Right cardiac atrium (tissue), 5 donors: ENCODE measurements at regions not wholly inside any gene's neighbourhood (a gene's known extent, or its start where the extent isn't known, plus 50 kb on each side); places are given as distances from the start of the nearest gene placed in this dataset.
A peak's percentile ranks its signal among the peaks of the same experiment; 100 is the strongest.
"Not testable (repeated sequence)": the region's sequence is repeated elsewhere in the genome, so short reads cannot be mapped to it uniquely, and the experiment has no call there.

Experiments used
- ATAC-seq, 2 donors: fragments of 200-7000 bp; cut with Tn5 transposase; one replicate each; pipeline versions ENCODE4 v1.8.0 to v1.9.1; 2020; ENCODE audit warnings: moderate library complexity in 2 of 2, mild to moderate bottlenecking in 1 of 2
- DNase-seq, 3 donors: peaks; one replicate each; pipeline ENCODE4 v3.0.0-alpha.2; 2020
- H3K27ac ChIP-seq: one replicate; pipeline ENCODE4 v1.5.1; 2013; ENCODE audit warnings: mild to moderate bottlenecking, low read length, control low read depth, moderate library complexity
- H3K27me3 ChIP-seq: one replicate; pipeline ENCODE4 v1.6.1; 2013; ENCODE audit not compliant: control insufficient read depth, insufficient read depth
- H3K4me1 ChIP-seq: one replicate; pipeline ENCODE4 v1.6.1; 2013; ENCODE audit warnings: low read length; ENCODE audit not compliant: control insufficient read depth, insufficient read depth
- H3K4me3 ChIP-seq: one replicate; pipeline ENCODE4 v1.5.1; 2013; ENCODE audit warnings: low read length, control low read depth
- H3K9me3 ChIP-seq: one replicate; pipeline ENCODE4 v1.6.1; 2013; ENCODE audit warnings: low read length; ENCODE audit not compliant: control insufficient read depth
- WGBS: extraction: QIAGEN DNeasy Blood & Tissue Kit; methylation state at CpG from one replicate; pipeline ENCODE4 v1.1.7; 2013; 5-methylcytosine and 5-hydroxymethylcytosine counted together
- intact Hi-C, 4 donors: fragments of 100-400 bp; cut with DNase I; formaldehyde crosslinking; loops; one replicate each; pipeline versions ENCODE4 v1.11.0 to v1.14.0; 2022 to 2023
- donor health status: healthy with polysubstance abuse.
- donor health status: DM: no; HTN: yes; CAD: no.
- donor health status: DM: no; HTN: no; CAD: no.
- donor health status: DM: no; HTN: yes; CAD: no; lungs with severe emphysema.
- donor health status: DM: yes; HTN: yes; CAD: no.

DNA sequence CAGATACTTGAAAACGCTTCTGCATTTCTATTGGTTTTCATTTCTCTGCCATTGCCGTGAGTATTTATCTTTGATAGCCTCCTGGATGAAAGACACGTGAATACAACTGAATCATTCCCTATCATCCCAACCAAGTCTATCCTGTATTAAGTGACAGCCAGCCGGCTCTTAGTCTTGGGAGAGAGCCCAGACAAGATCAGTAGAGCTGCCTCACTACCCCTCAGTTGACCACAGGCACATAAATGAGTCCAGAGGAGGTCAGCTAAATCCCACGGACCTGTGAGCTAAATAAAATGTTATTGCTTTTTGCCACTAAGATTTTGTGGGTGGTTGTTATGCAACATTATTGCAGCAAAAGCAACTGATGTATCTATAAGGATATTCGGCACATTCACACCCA is 639.0 kb upstream of the ACO1 start:
- 35% methylated on average over 6 of the region's 6 CpGs for WGBS
- ATAC-seq (peak; percentile 83 to 92), DNase-seq (no peak)
- intact Hi-C loops = no loop called here
- H3K4me3 ChIP-seq = no peak overlapping the region
- H3K9me3 ChIP-seq = no peaks in the 10 kb centered on the region
- no peaks in the 10 kb centered on the region for H3K27me3 ChIP-seq
- H3K27ac ChIP-seq = peak overlapping the region; percentile 62
- H3K4me1 ChIP-seq = no peaks in the 10 kb centered on the region

- DNase-seq (no peak), ATAC-seq (peak; percentile 77 to 89)
- Histone ChIP-seq H3K4me1 (no peaks in the 10 kb centered on the region), H3K27ac (no peak overlapping the region), H3K4me3 (no peak overlapping the region), H3K9me3 (no peaks in the 10 kb centered on the region), H3K27me3 (no peaks in the 10 kb centered on the region)
- intact Hi-C loops = no loop called here
These were observed 638.6 kb upstream of the ACO1 start for GRCh38 chr9:31745886-31746285.

GRCh38 chr9:31753756-31754155 is 630.7 kb upstream of the ACO1 start:
- Histone ChIP-seq H3K27me3 (no peaks in the 10 kb centered on the region), H3K9me3 (no peaks in the 10 kb centered on the region), H3K27ac (no peak overlapping the region), H3K4me3 (no peak overlapping the region), H3K4me1 (no peaks in the 10 kb centered on the region)
- intact Hi-C loops = loop anchor here in 1 of 4 donors (10.0 kb wide), 1 partner anchor 489 kb away; no protein-coding TSS in a partner anchor
- ATAC-seq = no peak
- no peak for DNase-seq

GRCh38 chr9:31759703-31760102 is 624.7 kb upstream of the ACO1 start:
- ATAC-seq (no peak), DNase-seq (no peak)
- Histone ChIP-seq H3K4me3 (no peak overlapping the region), H3K27ac (no peak overlapping the region), H3K27me3 (no peaks in the 10 kb centered on the region), H3K4me1 (no peaks in the 10 kb centered on the region), H3K9me3 (no peaks in the 10 kb centered on the region)
- intact Hi-C loops = loop anchor here in 1 of 4 donors (10.0 kb wide), 1 partner anchor 495 kb away; no protein-coding TSS in a partner anchor
- 75% methylated on average over 3 of the region's 3 CpGs for WGBS

- 74% methylated on average over 3 of the region's 3 CpGs for WGBS
- intact Hi-C loops, H3K4me3 ChIP-seq, ATAC-seq, H3K27ac ChIP-seq, H3K4me1 ChIP-seq, H3K27me3 ChIP-seq, DNase-seq, H3K9me3 ChIP-seq: not testable (repeated sequence)
These were observed 610.4 kb upstream of the ACO1 start for GRCh38 chr9:31774021-31774420.

DNA sequence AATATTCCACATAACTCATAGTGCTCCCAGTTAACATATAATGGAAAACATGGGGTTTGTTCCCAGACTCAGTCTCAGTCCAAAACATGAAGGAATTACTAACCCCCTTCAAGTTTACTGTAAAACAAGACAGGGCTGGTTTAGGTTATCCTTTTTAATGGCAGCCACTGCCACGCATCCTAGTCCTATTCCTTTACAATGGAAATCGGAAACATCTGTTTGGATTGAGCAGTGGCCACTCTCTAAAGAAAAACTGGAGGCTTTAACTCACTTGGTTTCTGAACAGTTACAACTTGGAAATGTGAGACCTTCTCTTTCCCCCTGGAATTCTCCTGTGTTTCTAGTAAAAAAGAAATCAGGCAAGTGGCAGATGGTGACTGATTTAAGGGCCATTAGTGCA is 609.9 kb upstream of the ACO1 start:
- intact Hi-C loops = no loop called here

DNA sequence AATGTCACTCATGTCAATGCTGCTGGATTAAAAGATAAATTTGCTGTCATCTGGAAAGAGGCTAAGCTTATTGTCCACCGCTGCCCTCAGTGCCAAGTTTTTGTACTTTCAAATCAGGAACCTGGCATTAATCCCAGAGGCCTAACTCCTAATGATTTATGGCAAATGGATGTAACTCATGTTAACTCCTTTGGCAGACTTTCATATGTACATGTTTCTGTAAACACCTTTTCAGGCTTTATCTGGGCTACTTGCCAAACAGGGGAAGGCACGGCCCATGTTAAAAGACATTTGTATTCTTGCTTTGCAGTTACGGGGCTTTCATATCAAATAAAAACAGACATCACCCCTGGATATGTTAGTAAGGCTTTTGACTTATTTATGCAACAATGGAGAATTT is 608.0 kb upstream of the ACO1 start:
- intact Hi-C loops = no loop called here
- ATAC-seq (no peak), DNase-seq (no peak)
- no peaks in the 10 kb centered on the region for H3K4me1 ChIP-seq
- H3K27me3 ChIP-seq = no peaks in the 10 kb centered on the region
- no peak overlapping the region for H3K4me3 ChIP-seq
- H3K9me3 ChIP-seq = no peaks in the 10 kb centered on the region
- WGBS = 31% methylated on average over 3 of the region's 3 CpGs
- no peak overlapping the region for H3K27ac ChIP-seq

More for the DNA sequence above, 609.9 kb upstream of the ACO1 start:
- WGBS = 87% methylated on average over 2 of the region's 2 CpGs
- H3K4me3 ChIP-seq = no peak overlapping the region
- no peak overlapping the region for H3K27ac ChIP-seq
- no peaks in the 10 kb centered on the region for H3K9me3 ChIP-seq
- DNase-seq (no peak), ATAC-seq (no peak)
- no peaks in the 10 kb centered on the region for H3K27me3 ChIP-seq
- H3K4me1 ChIP-seq = no peaks in the 10 kb centered on the region

DNA sequence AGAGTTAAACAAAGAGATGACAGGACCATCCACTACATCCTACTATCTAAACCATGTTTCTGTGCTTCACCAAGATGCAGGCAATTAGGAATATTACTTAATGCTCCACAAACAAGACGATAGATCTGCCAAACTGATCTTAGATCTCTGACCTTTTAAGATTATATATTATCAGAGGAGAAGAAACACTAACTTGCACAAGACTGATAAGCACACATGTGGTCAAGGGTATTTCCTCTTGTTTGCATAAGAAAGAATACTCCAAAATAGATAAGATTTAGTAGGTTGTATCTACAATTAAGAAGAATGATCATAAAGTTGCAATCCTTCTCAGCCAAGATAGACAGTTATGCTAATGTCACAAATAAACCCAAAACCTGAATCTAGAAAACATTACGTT is 601.0 kb upstream of the ACO1 start:
- ATAC-seq (no peak), DNase-seq (no peak)
- H3K9me3 ChIP-seq = no peaks in the 10 kb centered on the region
- WGBS = 45% methylated on average over 2 of the region's 2 CpGs
- H3K27me3 ChIP-seq = no peaks in the 10 kb centered on the region
- no peak overlapping the region for H3K27ac ChIP-seq
- intact Hi-C loops = no loop called here
- no peaks in the 10 kb centered on the region for H3K4me1 ChIP-seq
- no peak overlapping the region for H3K4me3 ChIP-seq

- Histone ChIP-seq H3K4me1 (no peaks in the 10 kb centered on the region), H3K27me3 (no peaks in the 10 kb centered on the region), H3K9me3 (no peaks in the 10 kb centered on the region), H3K27ac (no peak overlapping the region), H3K4me3 (no peak overlapping the region)
- intact Hi-C loops = loop anchor here in 1 of 4 donors (10.0 kb wide), 1 partner anchor 666 kb away; no protein-coding TSS in a partner anchor
- ATAC-seq (no peak), DNase-seq (no peak)
- WGBS = 86% methylated on average over 8 of the region's 8 CpGs
These were observed 593.7 kb upstream of the ACO1 start for GRCh38 chr9:31790720-31791119.

DNA sequence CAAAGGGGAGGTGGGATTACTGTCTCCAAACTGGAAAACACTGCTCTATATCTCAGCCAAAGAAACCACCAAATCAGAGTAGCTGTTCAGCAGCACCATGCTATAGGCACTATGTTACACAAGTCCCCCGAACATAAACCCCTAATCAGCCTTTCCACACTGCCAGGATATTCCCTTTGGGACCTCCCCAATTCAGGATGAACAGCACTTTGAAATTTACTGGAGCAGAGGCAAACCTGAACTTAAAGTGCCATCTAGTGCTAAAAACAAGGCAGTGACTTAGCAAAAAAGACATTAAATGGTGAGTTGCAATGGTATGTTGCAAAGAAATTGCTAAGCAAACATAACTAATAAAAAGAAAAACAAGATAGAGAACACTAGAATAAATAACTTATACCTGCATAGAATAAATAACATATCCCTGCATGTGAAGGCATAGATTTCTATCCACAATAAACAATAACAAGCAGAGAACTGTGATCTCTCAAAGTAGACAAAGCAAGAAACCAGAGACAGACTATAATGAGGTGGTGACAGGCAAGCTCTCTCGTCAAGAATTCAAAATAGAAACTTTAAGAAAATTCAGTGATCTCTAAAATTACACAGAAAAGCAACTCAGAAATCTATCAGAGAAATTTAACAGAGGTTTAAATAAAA is 584.4 kb upstream of the ACO1 start:
- Histone ChIP-seq H3K9me3 (no peaks in the 10 kb centered on the region), H3K27me3 (no peaks in the 10 kb centered on the region), H3K4me3 (no peak overlapping the region), H3K27ac (no peak overlapping the region), H3K4me1 (no peaks in the 10 kb centered on the region)
- 15% methylated on average over 2 of the region's 2 CpGs for WGBS
- ATAC-seq (no peak), DNase-seq (no peak)
- intact Hi-C loops = loop anchor here in 2 of 4 donors (5.0 to 10.0 kb wide), 2 partner anchors 675 to 683 kb away; no protein-coding TSS in a partner anchor

- Histone ChIP-seq H3K4me1 (no peaks in the 10 kb centered on the region), H3K9me3 (no peaks in the 10 kb centered on the region), H3K4me3 (no peak overlapping the region), H3K27me3 (no peaks in the 10 kb centered on the region), H3K27ac (no peak overlapping the region)
- ATAC-seq (no peak), DNase-seq (no peak)
- intact Hi-C loops = no loop called here
- WGBS = 80% methylated on average over 17 of the region's 17 CpGs
These were observed 576.7 kb upstream of the ACO1 start for GRCh38 chr9:31807574-31808256.
